Gastrocnemius medialis (tissue), 4 donors: ENCODE measurements at regions not wholly inside any gene's neighbourhood (a gene's known extent, or its start where the extent isn't known, plus 50 kb on each side); places are given as distances from the start of the nearest gene placed in this dataset.

Source experiments
- CTCF ChIP-seq, 5 experiments: fragments of 450-650 bp in 3 of 5; fragments of 200-600 bp in 2 of 5; sonication (generic) in 2 of 5; IDR thresholded peaks in 4 of 5; conservative IDR thresholded peaks in 1 of 5; 1 replicate in 4 of 5; 2 replicates in 1 of 5; pipeline ENCODE4 v1.5.1; 2016 to 2019; ENCODE audit warnings: antibody characterized with exemption in 5 of 5, mild to moderate bottlenecking in 3 of 5, moderate library complexity in 3 of 5
- POLR2A ChIP-seq, 2 donors: fragments of 450-650 bp; IDR thresholded peaks; one replicate each; pipeline ENCODE4 v1.6.1; 2017; ENCODE audit warnings: antibody characterized with exemption in 2 of 2, mild to moderate bottlenecking in 2 of 2, moderate library complexity in 2 of 2

DNA sequence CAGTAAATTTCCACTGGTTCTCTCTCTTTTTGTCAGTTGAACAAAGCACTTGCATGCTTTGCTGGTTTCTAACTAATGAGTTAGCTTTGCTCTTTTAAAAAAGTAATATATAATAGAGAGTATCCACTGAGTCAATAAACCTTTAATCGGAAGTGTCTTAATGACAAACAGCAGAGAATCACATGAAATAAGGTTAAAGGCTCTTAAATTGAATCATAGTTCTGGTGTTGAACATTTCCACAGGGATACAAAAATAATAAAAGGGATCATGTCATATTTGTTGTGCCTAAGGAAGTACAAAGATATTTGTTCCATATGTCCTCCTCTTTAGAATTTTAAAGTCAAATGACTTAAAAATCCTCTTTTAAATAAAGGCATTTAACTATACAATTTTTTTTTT lies 362.6 kb downstream of the LRIG3 start:
- no peak for TF ChIP-seq CTCF (IDR thresholded peaks at IDR 0.05 in 4 of 5, conservative IDR thresholded peaks at IDR 0.05 in 1 of 5)
- TF ChIP-seq POLR2A (IDR thresholded peaks at IDR 0.05), result no peak
